ENCODE measurements at regions not wholly inside any gene's neighbourhood (a gene's known extent, or its start where the extent isn't known, plus 50 kb on each side); places are given as distances from the start of the nearest gene placed in this dataset.
"Not testable (repeated sequence)": the region's sequence is repeated elsewhere in the genome, so short reads cannot be mapped to it uniquely, and the experiment has no call there.

- Histone ChIP-seq H3K4me1 (ENCODE audit: control insufficient read depth, insufficient read depth, low read length) (no peaks in the 10 kb centered on the region), H3K9me3 (ENCODE audit: control insufficient read depth, insufficient read depth, low read length) (no peaks in the 10 kb centered on the region), H3K27me3 (ENCODE audit: control insufficient read depth, insufficient read depth, low read length) (no peaks in the 10 kb centered on the region), H3K27ac (ENCODE audit: low read depth, low read length) (no peak overlapping the region), H3K4me3 (ENCODE audit: low read depth, low read length) (no peak overlapping the region), H3K36me3 (ENCODE audit: control insufficient read depth, insufficient read depth, low read length) (no peaks in the 10 kb centered on the region)
- 85% methylated on average over 7 of the region's 7 CpGs for WGBS (ENCODE audit: insufficient coverage)
- no peak for DNase-seq (ENCODE audit: low read depth in 4 of 6, low spot score in 6 of 6)
Measured at GRCh38 chr19:31881988-31882387, 463.4 kb upstream of the ZNF507 start.

- DNase-seq (ENCODE audit: low read depth in 4 of 6, low spot score in 6 of 6) = no peak
- 80% methylated on average over 2 of the region's 2 CpGs for WGBS (ENCODE audit: insufficient coverage)
- H3K4me3 ChIP-seq (ENCODE audit: low read depth, low read length) = no peak overlapping the region
Measured at GRCh38 chr19:31882709-31883108, 462.7 kb upstream of the ZNF507 start.

GRCh38 chr19:31883296-31883990, 462.0 kb upstream of the ZNF507 start:
- Histone ChIP-seq H3K4me3 (ENCODE audit: low read depth, low read length) (no peak overlapping the region), H3K27ac (ENCODE audit: low read depth, low read length) (no peak overlapping the region), H3K9me3 (ENCODE audit: control insufficient read depth, insufficient read depth, low read length) (no peaks in the 10 kb centered on the region), H3K27me3 (ENCODE audit: control insufficient read depth, insufficient read depth, low read length) (no peaks in the 10 kb centered on the region), H3K4me1 (ENCODE audit: control insufficient read depth, insufficient read depth, low read length) (no peaks in the 10 kb centered on the region), H3K36me3 (ENCODE audit: control insufficient read depth, insufficient read depth, low read length) (no peaks in the 10 kb centered on the region)
- WGBS (ENCODE audit: insufficient coverage) = 33% methylated on average over 17 of the region's 17 CpGs
- peak in 1 of 6 donors; percentile 64 for DNase-seq (ENCODE audit: low read depth in 4 of 6, low spot score in 6 of 6)

More at GRCh38 chr19:31882709-31883108, 462.7 kb upstream of the ZNF507 start:
- H3K36me3 ChIP-seq (ENCODE audit: control insufficient read depth, insufficient read depth, low read length) = no peaks in the 10 kb centered on the region
- H3K4me1 ChIP-seq (ENCODE audit: control insufficient read depth, insufficient read depth, low read length) = no peaks in the 10 kb centered on the region
- no peak overlapping the region for H3K27ac ChIP-seq (ENCODE audit: low read depth, low read length)
- H3K27me3 ChIP-seq (ENCODE audit: control insufficient read depth, insufficient read depth, low read length) = no peaks in the 10 kb centered on the region
- H3K9me3 ChIP-seq (ENCODE audit: control insufficient read depth, insufficient read depth, low read length) = no peaks in the 10 kb centered on the region

DNA sequence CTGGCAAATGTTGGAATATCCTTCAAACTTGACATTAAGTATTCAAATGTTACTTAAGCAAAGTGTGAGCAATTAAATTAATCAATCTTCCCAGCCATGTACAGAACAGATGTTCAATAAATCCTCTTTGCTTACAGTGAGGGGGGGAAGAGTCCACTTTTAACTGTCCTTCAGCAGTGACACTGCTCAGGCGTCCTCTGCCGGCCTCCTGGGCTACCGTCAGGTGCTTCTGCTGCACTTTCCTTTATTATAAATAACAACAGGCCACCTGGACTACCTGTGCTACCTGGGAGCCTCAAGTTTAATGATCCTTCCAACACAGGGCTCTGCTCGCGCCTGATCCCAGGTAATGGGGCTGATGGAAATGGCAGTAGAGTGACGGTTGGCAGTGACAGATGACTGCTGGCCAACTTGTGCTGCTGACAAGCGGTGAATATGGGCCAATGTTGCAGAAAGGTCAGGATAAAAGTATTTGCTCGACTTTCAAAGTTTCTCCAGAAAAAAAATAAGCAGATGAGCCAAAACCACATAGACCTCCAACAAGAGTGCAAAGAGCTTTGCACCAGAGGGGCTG, 460.0 kb upstream of the ZNF507 start:
- H3K9me3 ChIP-seq (ENCODE audit: control insufficient read depth, insufficient read depth, low read length) = no peaks in the 10 kb centered on the region
- H3K36me3 ChIP-seq (ENCODE audit: control insufficient read depth, insufficient read depth, low read length) = no peaks in the 10 kb centered on the region

GRCh38 chr19:31890230-31890629, 455.2 kb upstream of the ZNF507 start:
- H3K36me3 ChIP-seq (ENCODE audit: control insufficient read depth, insufficient read depth, low read length) = no peaks in the 10 kb centered on the region
- H3K4me1 ChIP-seq (ENCODE audit: control insufficient read depth, insufficient read depth, low read length) = no peaks in the 10 kb centered on the region
- no peak overlapping the region for H3K27ac ChIP-seq (ENCODE audit: low read depth, low read length)
- no peak overlapping the region for H3K4me3 ChIP-seq (ENCODE audit: low read depth, low read length)
- no peaks in the 10 kb centered on the region for H3K9me3 ChIP-seq (ENCODE audit: control insufficient read depth, insufficient read depth, low read length)
- DNase-seq (ENCODE audit: low read depth in 4 of 6, low spot score in 6 of 6) = no peak
- H3K27me3 ChIP-seq (ENCODE audit: control insufficient read depth, insufficient read depth, low read length) = no peaks in the 10 kb centered on the region
- WGBS (ENCODE audit: insufficient coverage) = 74% methylated on average over 8 of the region's 9 CpGs

More for the DNA sequence above, 460.0 kb upstream of the ZNF507 start:
- WGBS (ENCODE audit: insufficient coverage) = 97% methylated on average over 6 of the region's 8 CpGs
- H3K27ac ChIP-seq (ENCODE audit: low read depth, low read length) = no peak overlapping the region
- no peaks in the 10 kb centered on the region for H3K27me3 ChIP-seq (ENCODE audit: control insufficient read depth, insufficient read depth, low read length)
- H3K4me1 ChIP-seq (ENCODE audit: control insufficient read depth, insufficient read depth, low read length) = no peaks in the 10 kb centered on the region
- no peak overlapping the region for H3K4me3 ChIP-seq (ENCODE audit: low read depth, low read length)
- no peak for DNase-seq (ENCODE audit: low read depth in 4 of 6, low spot score in 6 of 6)

- WGBS (ENCODE audit: insufficient coverage) = 43% methylated on average over 1 of the region's 2 CpGs
- DNase-seq (ENCODE audit: low read depth in 4 of 6, low spot score in 6 of 6) = no peak
Measured at GRCh38 chr19:31892060-31892459, 453.4 kb upstream of the ZNF507 start.

DNA sequence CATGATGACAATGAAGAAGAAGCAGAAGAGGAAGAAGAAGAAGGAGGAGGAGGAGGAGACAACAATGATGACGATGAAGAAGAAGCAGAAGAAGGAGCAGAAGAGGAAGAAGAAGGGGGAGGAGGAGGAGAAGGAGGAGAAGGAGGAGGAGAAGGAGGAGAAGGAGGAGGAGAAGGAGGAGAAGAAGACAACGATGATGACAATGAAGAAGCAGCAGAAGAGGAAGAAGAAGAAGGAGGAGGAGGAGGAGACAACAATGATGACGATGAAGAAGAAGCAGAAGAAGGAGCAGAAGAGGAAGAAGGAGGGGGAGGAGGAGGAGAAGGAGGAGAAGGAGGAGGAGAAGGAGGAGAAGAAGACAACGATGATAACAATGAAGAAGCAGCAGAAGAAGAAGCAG, 451.9 kb upstream of the ZNF507 start:
- H3K9me3 ChIP-seq (ENCODE audit: control insufficient read depth, insufficient read depth, low read length); DNase-seq (ENCODE audit: low read depth in 4 of 6, low spot score in 6 of 6); H3K36me3 ChIP-seq (ENCODE audit: control insufficient read depth, insufficient read depth, low read length); H3K4me3 ChIP-seq (ENCODE audit: low read depth, low read length); H3K4me1 ChIP-seq (ENCODE audit: control insufficient read depth, insufficient read depth, low read length); H3K27me3 ChIP-seq (ENCODE audit: control insufficient read depth, insufficient read depth, low read length); H3K27ac ChIP-seq (ENCODE audit: low read depth, low read length): not testable (repeated sequence)
- WGBS (ENCODE audit: insufficient coverage) = 90% methylated on average over 3 of the region's 4 CpGs

More at GRCh38 chr19:31892060-31892459, 453.4 kb upstream of the ZNF507 start:
- Histone ChIP-seq H3K4me3 (ENCODE audit: low read depth, low read length) (no peak overlapping the region), H3K9me3 (ENCODE audit: control insufficient read depth, insufficient read depth, low read length) (no peaks in the 10 kb centered on the region), H3K36me3 (ENCODE audit: control insufficient read depth, insufficient read depth, low read length) (no peaks in the 10 kb centered on the region), H3K27ac (ENCODE audit: low read depth, low read length) (no peak overlapping the region), H3K27me3 (ENCODE audit: control insufficient read depth, insufficient read depth, low read length) (no peaks in the 10 kb centered on the region), H3K4me1 (ENCODE audit: control insufficient read depth, insufficient read depth, low read length) (no peaks in the 10 kb centered on the region)

GRCh38 chr19:31894451-31894850, 451.0 kb upstream of the ZNF507 start:
- DNase-seq (ENCODE audit: low read depth in 4 of 6, low spot score in 6 of 6) = no peak
- no peaks in the 10 kb centered on the region for H3K27me3 ChIP-seq (ENCODE audit: control insufficient read depth, insufficient read depth, low read length)
- no peaks in the 10 kb centered on the region for H3K36me3 ChIP-seq (ENCODE audit: control insufficient read depth, insufficient read depth, low read length)
- WGBS (ENCODE audit: insufficient coverage) = 86% methylated on average over 1 of the region's 1 CpG
- no peak overlapping the region for H3K4me3 ChIP-seq (ENCODE audit: low read depth, low read length)
- no peak overlapping the region for H3K27ac ChIP-seq (ENCODE audit: low read depth, low read length)
- no peaks in the 10 kb centered on the region for H3K9me3 ChIP-seq (ENCODE audit: control insufficient read depth, insufficient read depth, low read length)
- no peaks in the 10 kb centered on the region for H3K4me1 ChIP-seq (ENCODE audit: control insufficient read depth, insufficient read depth, low read length)

GRCh38 chr19:31897292-31897691, 448.1 kb upstream of the ZNF507 start:
- WGBS (ENCODE audit: insufficient coverage) = 100% methylated on average over 1 of the region's 3 CpGs
- no peaks in the 10 kb centered on the region for H3K9me3 ChIP-seq (ENCODE audit: control insufficient read depth, insufficient read depth, low read length)

DNA sequence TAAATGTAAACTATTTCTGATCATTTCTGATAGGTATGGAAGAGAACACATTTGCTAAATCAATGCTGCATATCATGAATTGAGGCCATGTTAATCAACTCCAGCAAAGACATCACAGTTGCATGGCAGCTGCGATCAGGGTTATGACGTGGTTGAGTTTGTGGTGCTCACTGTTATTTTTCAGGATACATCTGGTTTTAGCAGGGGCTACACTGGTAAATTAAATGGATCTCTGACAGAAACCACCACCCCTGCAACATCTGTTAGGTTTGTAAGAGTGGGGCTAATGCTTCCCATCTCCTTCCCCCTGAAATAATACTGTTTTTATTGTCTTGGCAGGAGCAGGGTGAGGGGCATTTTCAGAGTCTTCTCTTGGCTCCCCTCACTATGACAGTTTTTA, 444.4 kb upstream of the ZNF507 start:
- no peaks in the 10 kb centered on the region for H3K27me3 ChIP-seq (ENCODE audit: control insufficient read depth, insufficient read depth, low read length)
- no peaks in the 10 kb centered on the region for H3K4me1 ChIP-seq (ENCODE audit: control insufficient read depth, insufficient read depth, low read length)
- no CpG with 5 or more reads among the region's 2 CpGs for WGBS (ENCODE audit: insufficient coverage)
- H3K4me3 ChIP-seq (ENCODE audit: low read depth, low read length) = no peak overlapping the region
- DNase-seq (ENCODE audit: low read depth in 4 of 6, low spot score in 6 of 6) = no peak
- H3K9me3 ChIP-seq (ENCODE audit: control insufficient read depth, insufficient read depth, low read length) = no peaks in the 10 kb centered on the region
- H3K36me3 ChIP-seq (ENCODE audit: control insufficient read depth, insufficient read depth, low read length) = no peaks in the 10 kb centered on the region
- no peak overlapping the region for H3K27ac ChIP-seq (ENCODE audit: low read depth, low read length)

More at GRCh38 chr19:31897292-31897691, 448.1 kb upstream of the ZNF507 start:
- Histone ChIP-seq H3K4me1 (ENCODE audit: control insufficient read depth, insufficient read depth, low read length) (no peaks in the 10 kb centered on the region), H3K36me3 (ENCODE audit: control insufficient read depth, insufficient read depth, low read length) (no peaks in the 10 kb centered on the region), H3K27me3 (ENCODE audit: control insufficient read depth, insufficient read depth, low read length) (no peaks in the 10 kb centered on the region), H3K4me3 (ENCODE audit: low read depth, low read length) (no peak overlapping the region), H3K27ac (ENCODE audit: low read depth, low read length) (no peak overlapping the region)
- DNase-seq (ENCODE audit: low read depth in 4 of 6, low spot score in 6 of 6) = no peak

Measured in spinal cord (tissue), 9 donors.